ENCODE measurements at regions not wholly inside any gene's neighbourhood (a gene's known extent, or its start where the extent isn't known, plus 50 kb on each side); places are given as distances from the start of the nearest gene placed in this dataset.

DNA sequence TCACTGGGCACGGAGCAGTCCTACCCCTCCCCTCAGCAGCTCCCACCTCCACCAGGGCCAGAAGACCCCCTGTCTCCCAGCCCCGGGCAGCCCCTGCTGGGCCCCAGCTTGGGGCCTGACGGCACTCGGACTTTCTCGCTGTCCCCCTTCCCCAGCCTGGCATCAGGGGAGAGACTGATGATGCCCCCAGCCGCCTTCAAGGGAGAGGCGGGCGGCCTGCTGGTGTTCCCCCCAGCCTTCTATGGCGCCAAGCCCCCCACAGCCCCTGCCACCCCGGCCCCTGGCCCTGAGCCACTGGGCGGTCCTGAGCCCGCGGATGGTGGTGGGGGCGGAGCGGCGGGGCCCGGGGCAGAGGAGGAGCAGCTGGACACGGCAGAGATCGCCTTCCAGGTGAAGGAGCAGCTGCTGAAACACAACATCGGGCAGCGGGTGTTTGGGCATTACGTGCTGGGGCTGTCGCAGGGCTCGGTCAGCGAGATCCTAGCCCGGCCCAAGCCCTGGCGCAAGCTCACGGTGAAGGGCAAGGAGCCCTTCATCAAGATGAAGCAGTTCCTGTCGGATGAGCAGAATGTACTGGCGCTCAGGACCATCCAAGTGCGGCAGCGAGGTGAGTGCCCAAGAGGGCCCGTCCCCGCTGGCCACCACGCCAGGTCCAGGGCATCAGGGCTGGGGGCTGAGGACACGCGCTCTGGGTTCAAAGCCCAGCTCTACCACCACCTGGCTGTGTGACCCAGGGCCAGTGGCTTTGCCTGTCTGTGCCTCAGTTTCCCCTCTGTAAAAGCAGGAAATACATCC, 58.6 kb downstream of the PHETA1 start:
- DNase-seq (ENCODE audit: low read depth), result no peak

DNA sequence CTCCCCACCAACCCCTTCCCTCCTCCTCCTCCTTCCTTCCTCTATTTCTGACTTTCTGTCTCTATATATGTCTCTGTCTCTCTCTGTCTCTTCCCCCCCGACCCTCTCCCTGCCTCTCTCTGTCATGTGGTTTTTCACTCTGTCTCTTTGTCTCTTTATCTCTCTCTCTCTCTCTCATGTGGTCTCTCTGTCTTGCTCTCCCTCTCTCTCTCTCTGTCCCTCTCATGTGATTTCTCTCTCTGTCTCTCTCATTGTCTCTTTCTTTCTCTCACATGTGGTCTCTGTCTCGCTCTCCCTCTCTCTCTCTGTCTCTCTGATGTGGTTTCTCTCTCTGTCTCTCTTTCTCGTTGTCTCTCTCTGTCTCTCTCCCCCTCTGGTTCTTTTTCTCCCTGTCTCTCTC, 59.3 kb downstream of the PHETA1 start:
- DNase-seq (ENCODE audit: low read depth), result no peak

GRCh38 chr12:111308473-111308872, 60.4 kb downstream of the PHETA1 start:
- no peak for DNase-seq (ENCODE audit: low read depth)

GRCh38 chr12:111304642-111305071, 64.2 kb downstream of the PHETA1 start:
- no peak for DNase-seq (ENCODE audit: low read depth)

GRCh38 chr12:111303531-111303930, 65.4 kb downstream of the PHETA1 start:
- DNase-seq (ENCODE audit: low read depth), result no peak

GRCh38 chr12:111298582-111299436, 70.1 kb downstream of the PHETA1 start:
- DNase-seq (ENCODE audit: low read depth), result no peak

- no peak for DNase-seq (ENCODE audit: low read depth)
Measured at GRCh38 chr12:111297703-111298426, 71.0 kb downstream of the PHETA1 start.

- DNase-seq (ENCODE audit: low read depth), result no peak
Measured at GRCh38 chr12:111296906-111297463, 71.9 kb downstream of the PHETA1 start.

GRCh38 chr12:111295176-111295575, 73.7 kb downstream of the PHETA1 start:
- DNase-seq (ENCODE audit: low read depth), result no peak

DNA sequence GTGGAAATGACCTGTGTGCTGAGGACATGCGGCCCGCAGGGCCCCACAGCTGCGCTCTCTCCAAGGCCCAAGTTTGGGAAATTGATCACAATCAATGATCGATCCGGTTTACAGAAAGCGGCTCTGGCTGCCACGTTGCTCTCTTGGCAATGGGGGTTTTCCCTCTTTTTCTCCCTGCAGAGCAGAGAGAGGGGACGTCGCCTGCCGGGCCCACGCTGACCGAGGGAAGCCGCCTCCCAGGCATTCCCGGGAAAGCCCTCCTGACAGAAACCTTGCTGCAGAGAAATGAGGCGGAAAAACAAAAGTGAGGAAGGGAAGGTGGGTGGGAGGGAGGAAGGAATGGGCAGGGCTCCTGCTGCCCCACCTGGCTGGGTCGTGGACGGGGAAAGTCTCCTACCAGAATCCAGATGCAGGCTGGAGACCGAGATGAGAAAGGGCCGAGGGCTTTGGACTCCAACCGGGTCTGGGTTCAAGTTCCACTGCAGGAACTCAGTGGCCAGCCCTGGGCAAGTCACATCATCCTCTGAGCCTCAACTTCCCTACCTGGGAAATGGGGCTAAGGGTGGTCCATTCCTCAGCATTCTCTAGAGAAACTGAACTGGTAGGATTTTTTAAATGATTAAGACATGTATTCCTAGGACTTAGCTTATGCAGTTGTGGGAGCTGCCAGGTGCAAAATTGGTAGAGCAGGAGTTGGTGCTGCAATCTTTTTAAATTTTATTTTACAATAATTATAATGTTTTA, 75.5 kb downstream of the PHETA1 start:
- no peak for DNase-seq (ENCODE audit: low read depth)

- DNase-seq (ENCODE audit: low read depth), result no peak
Measured at GRCh38 chr12:111291357-111291756, 77.5 kb downstream of the PHETA1 start.

DNA sequence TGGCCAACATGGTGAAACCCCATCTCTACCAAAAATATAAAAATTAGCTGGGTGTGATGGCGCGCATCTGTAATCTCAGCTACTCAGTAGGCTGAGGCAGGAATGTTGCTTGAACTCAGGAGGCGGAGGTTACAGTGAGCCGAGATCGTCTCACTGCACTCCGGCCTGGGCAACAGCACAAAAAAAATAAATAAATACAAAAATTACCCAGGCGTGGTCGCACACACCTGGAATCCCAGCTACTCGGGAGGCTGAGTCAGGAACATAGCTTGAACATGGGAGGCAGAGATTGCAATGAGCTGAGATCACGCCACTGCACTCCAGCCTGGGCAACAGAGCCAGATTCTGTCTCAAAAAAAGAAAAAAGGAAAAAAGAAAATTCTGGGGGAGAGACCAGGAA, 80.1 kb downstream of the PHETA1 start:
- no peak for DNase-seq (ENCODE audit: low read depth)

DNA sequence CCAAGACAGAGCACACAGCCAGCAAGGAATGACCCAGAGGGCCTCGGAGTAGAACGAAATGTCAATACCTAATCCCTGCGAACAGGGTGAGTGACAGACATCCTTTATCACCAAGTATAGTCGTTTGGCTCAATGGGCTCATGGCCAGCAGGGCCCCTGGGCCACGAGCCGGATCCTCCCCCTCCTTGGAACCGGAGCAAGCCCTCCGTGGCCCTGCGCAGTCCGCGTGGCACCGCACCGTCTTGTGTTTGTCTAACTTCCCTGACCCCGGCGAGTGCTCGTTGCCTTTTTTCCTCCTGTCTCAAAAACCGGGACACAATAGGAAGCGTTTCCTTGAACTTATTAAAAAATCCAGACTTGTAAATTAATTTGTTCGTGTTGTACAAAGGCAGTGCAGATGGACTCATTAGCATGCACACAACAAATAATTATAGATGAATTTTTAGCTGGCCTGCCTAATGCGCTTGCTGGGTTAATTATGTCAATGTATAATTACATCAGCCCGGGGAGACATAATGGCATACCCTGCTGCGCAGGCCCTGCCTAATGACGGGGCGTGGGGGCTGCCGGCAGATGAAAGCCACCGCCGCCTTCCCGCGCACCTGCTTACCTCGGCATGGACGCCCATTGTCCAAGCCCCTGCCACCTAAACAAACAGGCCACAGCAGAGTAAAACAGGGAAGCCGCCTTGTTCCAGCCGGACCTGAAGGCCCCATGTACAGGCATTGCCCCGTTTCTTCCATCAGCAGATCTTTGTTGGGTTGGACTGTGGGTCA, 81.6 kb downstream of the PHETA1 start:
- no peak for DNase-seq (ENCODE audit: low read depth)

- no peak for DNase-seq (ENCODE audit: low read depth)
Measured at GRCh38 chr12:111285200-111285599, 83.7 kb downstream of the PHETA1 start.

GRCh38 chr12:111284709-111285108, 84.2 kb downstream of the PHETA1 start:
- DNase-seq (ENCODE audit: low read depth), result no peak

- no peak for DNase-seq (ENCODE audit: low read depth)
Measured at GRCh38 chr12:111283966-111284365, 84.9 kb downstream of the PHETA1 start.

DNA sequence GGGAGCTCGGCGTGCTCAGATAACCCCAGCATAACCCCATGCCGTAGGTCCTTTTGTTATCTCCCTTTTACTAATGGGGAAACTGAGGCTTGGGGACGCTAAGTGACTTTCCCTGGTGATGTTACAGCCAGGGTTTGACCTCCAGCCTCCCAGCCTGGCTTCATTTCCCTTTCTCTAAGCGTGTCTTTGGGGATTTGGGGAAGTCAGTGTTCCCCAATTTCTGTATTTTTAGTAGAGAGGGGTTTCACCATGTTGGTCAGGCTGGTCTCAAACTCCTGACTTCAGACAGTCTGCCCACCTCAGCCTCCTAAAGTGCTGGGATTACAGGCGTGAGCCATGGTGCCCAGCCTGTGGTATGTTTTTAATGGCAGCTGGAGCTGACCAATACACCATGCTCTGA, 85.4 kb downstream of the PHETA1 start:
- DNase-seq (ENCODE audit: low read depth), result no peak

- DNase-seq (ENCODE audit: low read depth), result no peak
Measured at GRCh38 chr12:111277570-111277969, 91.3 kb downstream of the PHETA1 start.

GRCh38 chr12:111276146-111276545, 92.7 kb downstream of the PHETA1 start:
- no peak for DNase-seq (ENCODE audit: low read depth)

- no peak for DNase-seq (ENCODE audit: low read depth)
Measured at GRCh38 chr12:111275308-111275707, 93.6 kb downstream of the PHETA1 start.
